ENCODE measurements at regions not wholly inside any gene's neighbourhood (a gene's known extent, or its start where the extent isn't known, plus 50 kb on each side); places are given as distances from the start of the nearest gene placed in this dataset.
A peak's percentile ranks its signal among the peaks of the same experiment; 100 is the strongest.

- DNase-seq, result no peak
Observed at GRCh38 chr6:139551376-139551775, 176.9 kb upstream of the CITED2 start.

GRCh38 chr6:139550361-139550760 lies 175.9 kb upstream of the CITED2 start:
- DNase-seq, result no peak

GRCh38 chr6:139549561-139550070 lies 175.2 kb upstream of the CITED2 start:
- DNase-seq, result no peak

- DNase-seq, result no peak
Observed at GRCh38 chr6:139547804-139548203, 173.4 kb upstream of the CITED2 start.

GRCh38 chr6:139547122-139547776 lies 172.8 kb upstream of the CITED2 start:
- no peak for DNase-seq

GRCh38 chr6:139546106-139546472 lies 171.6 kb upstream of the CITED2 start:
- no peak for DNase-seq

GRCh38 chr6:139545206-139546105 lies 171.0 kb upstream of the CITED2 start:
- no peak for DNase-seq

- DNase-seq, result no peak
Observed at GRCh38 chr6:139544701-139545057, 170.2 kb upstream of the CITED2 start.

- DNase-seq, result no peak
Observed at GRCh38 chr6:139542351-139542750, 167.9 kb upstream of the CITED2 start.

- DNase-seq, result no peak
Observed at GRCh38 chr6:139540894-139541293, 166.4 kb upstream of the CITED2 start.

GRCh38 chr6:139540276-139540675 lies 165.8 kb upstream of the CITED2 start:
- DNase-seq, result no peak

- DNase-seq, result no peak
Observed at GRCh38 chr6:139539852-139540251, 165.4 kb upstream of the CITED2 start.

- DNase-seq, result no peak
Observed at GRCh38 chr6:139538366-139538765, 163.9 kb upstream of the CITED2 start.

GRCh38 chr6:139536751-139537617 lies 162.5 kb upstream of the CITED2 start:
- DNase-seq, result peak; percentile 87 to 90

GRCh38 chr6:139534472-139535115 lies 160.1 kb upstream of the CITED2 start:
- peak; percentile 31 to 41 for DNase-seq

GRCh38 chr6:139533573-139534471 lies 159.4 kb upstream of the CITED2 start:
- peak; percentile 55 to 68 for DNase-seq

- DNase-seq, result no peak
Observed at GRCh38 chr6:139533171-139533570, 158.7 kb upstream of the CITED2 start.

GRCh38 chr6:139531148-139532115 lies 157.0 kb upstream of the CITED2 start:
- DNase-seq, result no peak

- DNase-seq, result no peak
Observed at GRCh38 chr6:139530561-139530960, 156.1 kb upstream of the CITED2 start.

- DNase-seq, result no peak
Observed at GRCh38 chr6:139529420-139529819, 155.0 kb upstream of the CITED2 start.

Measured in NCI-H526 (cell line).